ENCODE measurements at regions not wholly inside any gene's neighbourhood (a gene's known extent, or its start where the extent isn't known, plus 50 kb on each side); places are given as distances from the start of the nearest gene placed in this dataset.

GRCh38 chr2:34110392-34110791, 511.3 kb upstream of the FAM98A start:
- no peak for DNase-seq
- intact Hi-C loops (cut with DNase I), result no loop called here

- intact Hi-C loops (cut with DNase I), result no loop called here
- DNase-seq, result no peak
These were observed 508.7 kb upstream of the FAM98A start for GRCh38 chr2:34107811-34108210.

GRCh38 chr2:34105006-34105767, 506.1 kb upstream of the FAM98A start:
- intact Hi-C loops (cut with DNase I), result no loop called here
- DNase-seq, result no peak

- intact Hi-C loops (cut with DNase I), result no loop called here
- DNase-seq, result no peak
These were observed 505.5 kb upstream of the FAM98A start for GRCh38 chr2:34104601-34105000.

- intact Hi-C loops (cut with DNase I), result no loop called here
- no peak for DNase-seq
These were observed 504.3 kb upstream of the FAM98A start for GRCh38 chr2:34103437-34103836.

GRCh38 chr2:34102339-34102738, 503.2 kb upstream of the FAM98A start:
- no peak for DNase-seq
- intact Hi-C loops (cut with DNase I), result no loop called here

GRCh38 chr2:34099377-34099776, 500.3 kb upstream of the FAM98A start:
- intact Hi-C loops (cut with DNase I), result loop anchor here (10.0 kb wide), 1 partner anchor 415 kb away; no protein-coding TSS in a partner anchor
- DNase-seq, result no peak

- no peak for DNase-seq
- intact Hi-C loops (cut with DNase I), result loop anchor here (10.0 kb wide), 1 partner anchor 413 kb away; no protein-coding TSS in a partner anchor
These were observed 499.2 kb upstream of the FAM98A start for GRCh38 chr2:34098256-34098655.

GRCh38 chr2:34096562-34097171, 497.6 kb upstream of the FAM98A start:
- peak in 5 of 10 donors; percentile 14 to 65 (median 54) for DNase-seq
- intact Hi-C loops (cut with DNase I), result loop anchor here (2.0 to 10.0 kb wide), 2 partner anchors 412 to 1314 kb away; no protein-coding TSS in a partner anchor

GRCh38 chr2:34093790-34094189, 494.7 kb upstream of the FAM98A start:
- DNase-seq, result no peak
- intact Hi-C loops (cut with DNase I), result loop anchor here (10.0 kb wide), 1 partner anchor 409 kb away; no protein-coding TSS in a partner anchor

GRCh38 chr2:34070196-34070595, 471.1 kb upstream of the FAM98A start:
- intact Hi-C loops (cut with DNase I), result no loop called here
- DNase-seq, result no peak

GRCh38 chr2:34069604-34070003, 470.5 kb upstream of the FAM98A start:
- intact Hi-C loops (cut with DNase I), result no loop called here
- no peak for DNase-seq

GRCh38 chr2:34050413-34050812, 451.3 kb upstream of the FAM98A start:
- intact Hi-C loops (cut with DNase I), result no loop called here
- DNase-seq, result no peak

- intact Hi-C loops (cut with DNase I), result no loop called here
- no peak for DNase-seq
These were observed 446.1 kb upstream of the FAM98A start for GRCh38 chr2:34045101-34045655.

GRCh38 chr2:34037886-34038285, 438.8 kb upstream of the FAM98A start:
- no peak for DNase-seq
- intact Hi-C loops (cut with DNase I), result no loop called here

GRCh38 chr2:34037157-34037556, 438.1 kb upstream of the FAM98A start:
- intact Hi-C loops (cut with DNase I), result no loop called here
- DNase-seq, result no peak

GRCh38 chr2:34031097-34031496, 432.0 kb upstream of the FAM98A start:
- DNase-seq, result no peak
- intact Hi-C loops (cut with DNase I), result no loop called here

- intact Hi-C loops (cut with DNase I), result no loop called here
- no peak for DNase-seq
These were observed 431.2 kb upstream of the FAM98A start for GRCh38 chr2:34030273-34030672.

GRCh38 chr2:34029073-34029472, 430.0 kb upstream of the FAM98A start:
- intact Hi-C loops (cut with DNase I), result no loop called here
- no peak for DNase-seq

- intact Hi-C loops (cut with DNase I), result no loop called here
- no peak for DNase-seq
These were observed 426.1 kb upstream of the FAM98A start for GRCh38 chr2:34025196-34025595.

GRCh38 chr2:34012715-34013302, 413.7 kb upstream of the FAM98A start:
- peak; percentile 48 to 97 (median 78) for DNase-seq
- intact Hi-C loops (cut with DNase I), result loop anchor here (5.0 kb wide), 1 partner anchor 1399 kb away; no protein-coding TSS in a partner anchor
